HEK293 (cell line): ENCODE measurements at regions not wholly inside any gene's neighbourhood (a gene's known extent, or its start where the extent isn't known, plus 50 kb on each side); places are given as distances from the start of the nearest gene placed in this dataset.

Experiments used
- BCL11B ChIP-seq: fragments of 450-650 bp; formaldehyde crosslinking; IDR thresholded peaks from 2 replicates; pipeline ENCODE4 v1.5.1; 2016; ENCODE audit warnings: low read depth, missing biosample characterization, missing genetic modification characterization
- FEZF1 ChIP-seq: fragments of 450-650 bp; formaldehyde crosslinking; IDR thresholded peaks from 2 replicates; pipeline ENCODE4 v1.5.1; 2016; ENCODE audit warnings: missing biosample characterization, missing genetic modification characterization
- HIC1 ChIP-seq: fragments of 450-650 bp; formaldehyde crosslinking; IDR thresholded peaks from 2 replicates; pipeline ENCODE4 v1.5.1; 2016; ENCODE audit warnings: missing biosample characterization, missing genetic modification characterization
- HOXC10 ChIP-seq: sonication (generic); formaldehyde crosslinking; IDR thresholded peaks from 2 replicates; pipeline ENCODE4 v1.8.1; 2023; ENCODE audit warnings: mild to moderate bottlenecking, missing genetic modification reagents
- INSM2 ChIP-seq: fragments of 450-650 bp; formaldehyde crosslinking; IDR thresholded peaks from 2 replicates; pipeline ENCODE4 v1.5.1; 2016; ENCODE audit warnings: missing biosample characterization, missing genetic modification characterization
- KLF7 ChIP-seq: fragments of 450-650 bp; formaldehyde crosslinking; IDR thresholded peaks from 2 replicates; pipeline ENCODE4 v1.5.1; 2016; ENCODE audit warnings: missing biosample characterization, missing genetic modification characterization, borderline replicate concordance
- MYNN ChIP-seq: fragments of 450-650 bp; formaldehyde crosslinking; IDR thresholded peaks from 2 replicates; pipeline ENCODE4 v1.5.1; 2016; ENCODE audit warnings: missing biosample characterization, missing genetic modification characterization, borderline replicate concordance
- SCRT2 ChIP-seq: fragments of 450-650 bp; formaldehyde crosslinking; IDR thresholded peaks from 2 replicates; pipeline ENCODE4 v1.5.1; 2016; ENCODE audit warnings: missing biosample characterization, missing genetic modification characterization
- ZBTB11 ChIP-seq: fragments of 450-650 bp; formaldehyde crosslinking; conservative IDR thresholded peaks from 2 replicates; pipeline ENCODE4 v1.5.1; 2016; ENCODE audit warnings: low read depth, missing biosample characterization, missing genetic modification characterization
- ZBTB20 ChIP-seq: fragments of 450-650 bp; formaldehyde crosslinking; IDR thresholded peaks from 2 replicates; pipeline ENCODE4 v1.5.1; 2016; ENCODE audit warnings: missing biosample characterization, missing genetic modification characterization
- ZIC2 ChIP-seq: fragments of 450-650 bp; formaldehyde crosslinking; IDR thresholded peaks from 2 replicates; pipeline ENCODE4 v1.5.1; 2016; ENCODE audit warnings: missing biosample characterization, missing genetic modification characterization
- ZNF292 ChIP-seq: fragments of 450-650 bp; formaldehyde crosslinking; IDR thresholded peaks from 2 replicates; pipeline ENCODE4 v1.5.1; 2016; ENCODE audit warnings: low read depth, missing biosample characterization, missing genetic modification characterization, borderline replicate concordance
- ZNF362 ChIP-seq: fragments of 450-650 bp; formaldehyde crosslinking; IDR thresholded peaks from 2 replicates; pipeline ENCODE4 v1.5.1; 2016; ENCODE audit warnings: missing biosample characterization, missing genetic modification characterization
- ZNF398 ChIP-seq: fragments of 450-650 bp; formaldehyde crosslinking; IDR thresholded peaks from 2 replicates; pipeline ENCODE4 v1.5.1; 2017; ENCODE audit warnings: missing biosample characterization, missing genetic modification characterization
- ZNF416 ChIP-seq: fragments of 450-650 bp; formaldehyde crosslinking; IDR thresholded peaks from 2 replicates; pipeline ENCODE4 v1.5.1; 2016; ENCODE audit warnings: missing biosample characterization, missing genetic modification characterization
- ZNF473 ChIP-seq: fragments of 450-650 bp; formaldehyde crosslinking; IDR thresholded peaks from 2 replicates; pipeline ENCODE4 v1.5.1; 2017; ENCODE audit warnings: missing biosample characterization, missing genetic modification characterization
- ZNF548 ChIP-seq: fragments of 450-650 bp; formaldehyde crosslinking; IDR thresholded peaks from 2 replicates; pipeline ENCODE4 v1.5.1; 2016; ENCODE audit warnings: missing biosample characterization, missing genetic modification characterization
- ZNF654 ChIP-seq: fragments of 450-650 bp; formaldehyde crosslinking; IDR thresholded peaks from 2 replicates; pipeline ENCODE4 v1.5.1; 2016; ENCODE audit warnings: low read depth, missing biosample characterization, missing genetic modification characterization
- ZNF660 ChIP-seq: fragments of 450-650 bp; IDR thresholded peaks from 2 replicates; pipeline ENCODE4 v1.5.1; 2018; ENCODE audit warnings: missing biosample characterization, mild to moderate bottlenecking, missing genetic modification characterization
- ZNF692 ChIP-seq: fragments of 450-650 bp; formaldehyde crosslinking; IDR thresholded peaks from 2 replicates; pipeline ENCODE4 v1.5.1; 2016; ENCODE audit warnings: missing biosample characterization, missing genetic modification characterization
- ZNF707 ChIP-seq: fragments of 450-650 bp; formaldehyde crosslinking; IDR thresholded peaks from 2 replicates; pipeline ENCODE4 v1.5.1; 2016; ENCODE audit warnings: missing biosample characterization, missing genetic modification characterization
- ZNF791 ChIP-seq: fragments of 450-650 bp; formaldehyde crosslinking; IDR thresholded peaks from 2 replicates; pipeline ENCODE4 v1.5.1; 2016; ENCODE audit warnings: missing biosample characterization, missing genetic modification characterization
- ZNF837 ChIP-seq: fragments of 450-650 bp; formaldehyde crosslinking; IDR thresholded peaks from 2 replicates; pipeline ENCODE4 v1.5.1; 2016; ENCODE audit warnings: missing biosample characterization, missing genetic modification characterization
- ZSCAN23 ChIP-seq: fragments of 450-650 bp; formaldehyde crosslinking; IDR thresholded peaks from 2 replicates; pipeline ENCODE4 v1.5.1; 2016; ENCODE audit warnings: missing biosample characterization, missing genetic modification characterization
- ZSCAN4 ChIP-seq: fragments of 450-650 bp; formaldehyde crosslinking; IDR thresholded peaks from 2 replicates; pipeline ENCODE4 v1.5.1; 2017; ENCODE audit warnings: missing biosample characterization, missing genetic modification characterization
- ZXDB ChIP-seq: fragments of 450-650 bp; formaldehyde crosslinking; IDR thresholded peaks from 2 replicates; pipeline ENCODE4 v1.5.1; 2016; ENCODE audit warnings: missing biosample characterization, missing genetic modification characterization

- TF ChIP-seq ZNF692 (tag by site-specific recombination) (peak; percentile 59; the same call in 1 of the 2 replicates), ZNF548 (no peak), KLF7 (no peak), INSM2 (no peak), ZNF416 (tag by site-specific recombination) (no peak), ZNF791 (tag by site-specific recombination) (no peak), ZNF292 (tag by site-specific recombination) (no peak), HOXC10 (no peak), MYNN (tag by site-specific recombination) (no peak), FEZF1 (tag by site-specific recombination) (no peak), ZSCAN23 (tag by site-specific recombination) (no peak; the same call in 1 of the 2 replicates), ZNF398 (tag by site-specific recombination) (peak; percentile 94), HIC1 (tag by site-specific recombination) (no peak), ZNF362 (tag by site-specific recombination) (no peak), SCRT2 (tag by site-specific recombination) (no peak), ZSCAN4 (no peak), ZXDB (tag by site-specific recombination) (no peak), ZNF837 (tag by site-specific recombination) (no peak), ZNF473 (no peak), ZBTB11 (tag by site-specific recombination) (peak; percentile 41; the same call in 1 of the 2 replicates), ZNF707 (no peak), ZBTB20 (tag by site-specific recombination) (no peak), BCL11B (no peak), ZNF654 (tag by site-specific recombination) (no peak), ZIC2 (tag by site-specific recombination) (peak; percentile 99), ZNF660 (no peak)
These were observed 111.5 kb downstream of the PTPRS start (continued) for GRCh38 chr19:5228932-5229777.
